HG03457 (cell line): ENCODE measurements at regions not wholly inside any gene's neighbourhood (a gene's known extent, or its start where the extent isn't known, plus 50 kb on each side); places are given as distances from the start of the nearest gene placed in this dataset.

ENCODE experiments used
- ATAC-seq: cut with Tn5 transposase; IDR thresholded peaks from one replicate; pipeline ENCODE4 v1.9.1; 2021; ENCODE audit warnings: moderate number of reproducible peaks; ENCODE audit not compliant: unreplicated experiment

DNA sequence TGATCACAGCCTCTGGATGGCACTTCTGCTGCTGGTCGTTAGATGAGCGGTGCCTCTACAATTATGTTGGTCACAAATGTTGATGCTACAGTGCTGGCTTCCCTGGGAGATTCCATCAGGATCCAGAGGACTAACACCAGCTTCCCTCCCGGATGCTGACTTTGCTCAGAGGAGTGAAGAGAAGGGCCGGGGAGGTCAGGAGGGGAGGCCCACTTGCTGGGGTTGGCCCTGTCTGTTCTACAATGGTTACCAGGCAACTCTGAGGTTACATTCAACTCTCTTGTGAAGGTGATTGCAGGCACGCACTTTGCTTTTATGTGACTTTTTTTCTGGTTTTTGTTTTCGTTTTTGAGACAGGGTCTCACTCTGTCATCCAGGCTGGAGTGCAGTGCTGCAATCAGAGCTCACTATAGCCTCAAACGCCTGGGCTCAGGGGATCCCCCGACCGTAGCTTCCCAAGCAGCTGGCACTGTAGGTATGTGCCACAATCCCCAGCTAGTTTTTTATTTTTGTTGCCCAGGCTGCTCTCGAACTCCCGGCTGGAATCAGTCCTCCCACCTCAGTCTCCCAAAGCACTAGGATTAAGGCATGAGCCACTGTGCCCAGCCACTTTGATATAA lies 112.5 kb downstream of the ADSS2 start:
- no peak for ATAC-seq

DNA sequence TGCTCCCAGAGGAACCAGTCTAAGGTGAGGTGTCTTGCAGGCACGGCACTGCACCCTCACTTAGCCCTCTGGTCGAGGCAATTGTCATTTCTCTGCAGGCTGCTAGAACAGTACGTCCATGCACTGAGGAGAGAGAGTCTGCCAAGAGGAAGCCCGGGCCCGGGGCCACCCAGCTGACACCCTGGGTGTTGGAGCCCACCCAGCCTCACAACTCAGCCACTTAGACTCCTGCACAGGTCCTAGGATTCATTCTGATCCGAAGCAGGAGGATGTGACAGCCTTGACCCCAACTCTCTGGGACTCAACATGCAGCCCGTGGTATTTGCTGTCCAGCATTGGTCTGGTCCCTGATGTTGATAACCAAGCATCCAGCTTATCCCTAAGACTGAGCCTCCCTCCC lies 111.9 kb downstream of the ADSS2 start:
- ATAC-seq = no peak

DNA sequence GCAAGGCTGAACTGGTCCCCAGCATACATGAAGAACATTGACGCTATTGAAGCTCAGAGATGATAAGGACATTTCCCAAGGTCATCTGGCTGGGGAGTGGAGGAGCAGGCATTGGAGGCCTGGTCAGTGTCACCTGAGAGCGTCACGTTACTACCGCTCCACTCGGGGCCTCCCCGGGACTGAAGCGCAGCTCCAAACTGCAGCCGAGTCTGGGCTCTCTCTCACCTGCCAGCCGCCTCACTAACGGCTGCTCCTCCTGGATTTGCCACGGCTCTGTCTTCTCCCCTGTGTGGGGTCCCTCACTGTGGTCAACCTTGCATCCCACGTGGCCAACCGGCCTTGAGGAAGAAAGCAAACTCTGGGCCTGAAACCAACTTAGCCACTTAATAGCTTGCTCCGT lies 111.3 kb downstream of the ADSS2 start:
- no peak for ATAC-seq

DNA sequence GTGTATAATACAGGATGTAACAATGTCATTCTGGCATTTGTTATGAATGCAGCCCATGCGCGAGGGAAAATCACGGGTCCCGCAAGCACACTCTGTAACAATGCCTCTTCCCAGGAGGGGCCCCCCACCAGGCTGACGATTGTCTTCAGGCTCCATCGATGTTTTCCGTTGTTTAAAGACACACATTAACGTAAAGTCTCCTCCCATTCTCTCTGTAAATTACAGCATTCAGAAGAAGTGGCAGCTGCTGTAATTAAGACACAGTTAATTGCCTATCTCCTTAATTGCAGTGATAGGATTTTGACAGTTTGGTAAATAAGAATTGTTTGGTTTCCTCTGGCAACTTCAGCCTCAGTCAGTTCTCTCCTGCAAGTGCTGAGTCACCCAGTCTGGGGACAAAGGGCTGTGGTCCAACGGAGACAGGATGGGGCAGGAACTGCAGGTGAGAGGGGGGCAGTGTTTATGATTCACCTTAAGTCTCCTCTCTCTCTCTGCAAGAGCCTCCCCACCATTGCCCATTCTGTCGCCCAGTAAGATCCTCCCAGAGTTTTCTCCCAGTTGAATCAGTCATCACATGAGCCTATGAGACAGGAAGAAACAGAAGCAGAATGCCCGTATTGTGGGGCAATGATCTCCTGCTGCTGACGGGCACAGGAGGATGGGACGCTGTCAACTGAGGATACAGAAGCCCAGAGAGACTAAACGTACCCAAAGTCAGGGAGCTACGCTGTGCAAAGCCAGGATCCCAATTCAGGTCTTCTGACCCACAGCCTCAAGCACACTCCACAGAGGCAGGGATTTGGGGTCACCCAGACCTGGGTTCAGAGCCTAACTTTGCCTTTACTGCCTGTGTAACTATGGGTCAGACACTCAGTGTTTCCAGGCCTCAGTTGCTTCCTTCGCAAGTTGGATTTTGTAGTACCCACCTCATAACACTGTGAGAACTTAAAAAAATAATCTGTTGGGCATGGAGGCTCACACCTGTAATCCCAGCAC lies 110.0 kb downstream of the ADSS2 start:
- ATAC-seq = no peak

DNA sequence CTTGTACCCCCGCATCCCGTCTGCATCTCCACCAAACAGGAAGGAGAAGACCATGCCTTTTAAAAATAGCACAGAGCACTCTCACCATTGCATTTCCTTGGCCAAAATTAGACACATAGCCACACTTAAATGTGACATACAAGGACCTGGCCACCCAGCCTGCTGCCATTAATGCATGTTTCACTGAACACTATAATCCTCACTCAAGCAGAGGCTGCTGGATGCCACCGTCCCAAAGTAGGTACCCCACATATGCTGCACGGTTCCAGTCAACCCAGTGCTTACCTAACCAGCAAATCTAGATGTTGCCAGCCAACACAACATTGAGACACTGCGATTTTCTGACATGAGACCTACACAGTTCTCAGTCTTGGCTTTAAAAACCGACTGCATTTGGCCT lies 107.7 kb downstream of the ADSS2 start:
- no peak for ATAC-seq

DNA sequence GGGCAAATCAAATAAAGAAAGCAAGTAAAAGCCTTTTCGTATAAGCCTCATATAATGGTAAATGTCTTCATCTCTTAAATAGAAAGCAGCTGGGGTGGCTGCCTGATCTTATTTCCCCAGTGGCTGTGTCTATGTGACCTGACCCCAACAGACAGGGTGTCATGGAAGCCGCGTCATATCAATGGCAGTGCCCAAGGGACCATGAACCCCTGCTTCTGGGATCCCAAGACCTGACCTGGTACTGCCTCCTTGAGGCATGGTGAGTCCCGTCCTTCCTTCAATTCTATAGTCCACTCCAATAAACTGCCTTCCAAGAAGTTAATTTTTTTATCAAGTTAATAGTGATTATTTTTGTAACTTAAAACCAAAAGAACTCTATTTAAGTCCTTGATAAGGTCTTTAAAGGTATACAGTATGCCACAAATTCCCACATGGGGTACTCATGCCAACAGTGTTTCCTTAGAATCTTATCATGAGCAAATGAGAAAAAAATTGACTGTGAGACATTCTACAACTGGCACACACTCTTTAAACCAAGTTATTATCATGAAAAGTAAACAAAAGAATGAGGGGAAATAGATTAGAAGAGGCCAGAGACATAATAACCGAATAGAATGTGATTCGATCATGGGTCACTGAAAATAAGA lies 104.6 kb downstream of the ADSS2 start:
- ATAC-seq = no peak

DNA sequence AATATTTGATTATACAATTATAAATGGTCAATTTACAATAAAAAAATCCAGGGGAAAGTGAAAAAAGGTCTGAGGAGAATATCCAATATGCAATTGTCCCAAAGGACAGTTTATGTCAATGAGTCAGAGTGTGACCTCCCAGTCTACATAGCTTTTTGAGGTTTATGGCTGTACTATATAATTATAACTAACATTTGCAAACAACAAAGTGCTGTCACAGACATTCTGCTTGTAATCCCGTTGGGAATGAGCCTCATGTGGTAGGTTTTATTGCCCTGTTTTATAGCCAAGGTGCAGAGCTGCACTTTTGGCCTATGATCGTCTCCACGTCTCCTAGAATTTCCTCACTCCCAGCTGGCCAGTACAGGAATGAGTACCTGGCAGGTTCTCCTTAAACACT lies 103.8 kb downstream of the ADSS2 start:
- no peak for ATAC-seq

DNA sequence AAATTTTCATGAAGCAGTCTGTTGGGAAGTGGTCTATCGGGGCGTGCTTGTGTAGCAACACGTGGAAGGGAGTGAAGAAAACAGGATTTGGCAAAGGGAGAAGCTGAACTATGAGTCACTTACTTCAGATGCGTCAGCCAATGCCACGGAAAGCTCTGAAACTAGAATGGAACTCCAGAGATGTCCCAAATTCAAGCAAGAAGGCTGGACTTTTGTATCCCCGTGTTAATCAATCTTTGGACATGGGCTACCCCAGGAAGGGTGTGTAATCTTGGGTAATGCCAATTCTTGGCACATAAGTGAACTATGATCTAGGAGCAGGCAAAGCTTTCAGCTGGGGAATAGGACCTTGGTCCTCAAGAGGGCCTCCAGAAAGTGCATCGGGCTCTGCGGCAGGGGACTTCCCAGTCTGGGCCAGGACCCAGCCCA lies 102.6 kb downstream of the ADSS2 start:
- no peak for ATAC-seq

DNA sequence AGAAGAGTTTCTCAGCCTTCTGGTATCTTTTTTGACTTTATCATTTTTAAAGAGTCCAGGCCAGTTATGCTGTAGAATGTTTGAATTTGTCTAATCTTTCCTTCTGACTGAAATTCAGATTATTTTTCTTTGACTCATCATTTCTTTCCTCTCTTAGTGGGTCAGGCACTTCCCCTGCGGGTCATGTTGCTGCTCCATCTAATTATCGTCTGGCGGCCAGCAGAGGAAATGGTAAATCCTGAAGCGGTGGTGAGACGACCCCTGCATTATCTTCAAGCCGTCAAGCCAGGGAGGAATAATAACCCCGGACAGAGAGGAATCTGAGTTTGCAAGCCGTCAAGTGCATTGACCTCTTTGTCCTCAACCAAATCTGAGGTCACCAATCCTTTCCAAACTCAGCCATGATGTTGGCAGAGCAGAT lies 102.1 kb downstream of the ADSS2 start:
- ATAC-seq = no peak

DNA sequence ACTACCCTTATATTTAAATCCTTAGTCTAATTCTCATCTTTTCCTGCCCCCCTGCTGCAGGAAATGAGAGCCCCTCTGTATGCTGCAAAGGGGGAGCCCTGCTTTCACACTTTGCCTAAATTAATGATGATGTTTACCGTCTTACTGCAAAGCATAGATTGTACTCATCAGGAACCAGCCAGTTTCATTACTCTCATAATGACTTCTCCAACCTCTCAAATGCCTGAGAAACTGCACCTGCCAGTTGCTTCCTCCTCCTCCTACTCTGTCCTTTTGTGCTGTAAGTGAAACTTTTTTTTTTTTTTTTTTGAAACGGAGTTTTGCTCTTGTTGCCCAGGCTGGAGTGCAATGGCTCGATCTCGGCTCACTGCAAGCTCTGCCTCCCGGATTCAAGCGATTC lies 101.7 kb downstream of the ADSS2 start:
- ATAC-seq = peak; percentile 66

DNA sequence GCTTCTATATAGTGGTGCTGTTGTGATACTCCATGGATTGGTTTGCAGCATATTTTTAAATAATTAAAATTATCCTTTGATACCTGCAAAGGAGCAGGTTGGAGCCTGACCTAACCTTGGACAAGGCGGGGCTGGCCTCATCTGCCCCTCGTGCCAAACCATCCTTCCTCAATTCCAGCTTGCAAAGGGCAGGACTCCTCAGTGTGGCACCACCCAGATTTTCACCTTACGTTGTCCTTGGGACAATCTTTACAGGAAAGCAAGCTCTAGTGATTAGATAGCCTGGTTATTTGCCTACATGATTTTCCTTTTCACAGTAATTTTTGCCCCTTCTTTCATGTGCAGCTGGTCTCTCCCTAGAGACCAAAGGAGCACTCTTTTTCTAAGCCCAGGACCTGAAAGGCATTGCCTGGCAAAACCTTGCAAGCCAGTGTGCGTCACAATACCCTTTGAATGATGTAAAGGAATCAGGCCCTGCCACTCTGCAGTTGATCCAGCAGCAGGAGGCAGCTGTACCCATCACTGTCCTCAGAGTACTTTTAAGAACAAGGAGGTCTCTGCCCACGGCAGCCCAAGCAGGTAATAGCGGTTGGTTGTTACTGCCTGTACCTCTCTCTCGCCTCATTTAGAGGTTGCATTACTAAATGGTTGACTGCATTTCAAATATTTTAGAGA lies 99.4 kb downstream of the ADSS2 start:
- no peak for ATAC-seq

DNA sequence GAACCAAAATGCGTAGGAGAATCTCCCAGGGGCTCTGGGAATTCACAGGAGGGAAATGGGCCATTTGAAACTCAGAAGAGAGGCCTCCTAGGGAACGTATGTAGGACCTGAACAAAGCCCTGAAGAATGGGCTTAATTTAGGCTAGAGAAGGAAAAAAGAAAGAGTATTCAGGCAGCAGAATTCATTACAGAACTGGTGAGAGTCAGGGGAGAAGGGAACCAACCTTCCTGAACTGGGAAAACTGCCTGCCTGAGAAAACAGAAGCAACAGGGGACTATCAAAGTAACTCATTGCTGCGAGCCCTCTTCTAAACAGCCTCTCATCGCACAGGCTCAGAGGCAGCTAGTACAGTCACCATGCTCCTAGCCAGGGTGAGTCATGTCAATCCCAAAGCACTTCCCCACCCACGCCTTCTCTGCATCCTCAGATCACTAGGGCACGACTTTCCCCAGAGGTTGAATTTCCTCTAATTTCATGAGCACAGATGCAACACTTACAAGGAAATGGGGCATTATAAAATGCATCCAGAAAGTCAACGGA lies 98.1 kb downstream of the ADSS2 start:
- peak; percentile 69 for ATAC-seq

DNA sequence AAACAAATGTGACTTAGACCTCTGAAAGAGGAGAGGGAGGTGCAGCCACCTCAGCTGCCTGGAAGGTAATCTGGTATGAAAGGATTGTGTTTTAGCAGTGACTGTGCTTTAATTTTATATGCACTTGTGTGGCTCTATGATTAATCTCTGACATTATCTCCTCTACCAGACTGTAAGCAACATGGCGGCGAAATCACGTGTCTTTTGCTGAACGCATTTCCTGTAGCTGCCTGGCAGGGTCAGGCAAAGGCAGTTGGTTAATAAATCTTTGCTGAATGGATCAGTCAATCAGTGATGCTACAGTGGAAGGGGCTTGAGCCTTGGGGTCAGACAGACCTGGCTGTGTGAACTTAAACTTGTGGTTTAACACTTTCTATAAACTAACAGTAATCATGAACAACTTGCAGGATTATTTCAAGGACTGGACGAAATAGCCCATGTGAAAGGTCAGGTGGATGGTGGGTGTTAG lies 96.9 kb downstream of the ADSS2 start:
- ATAC-seq = no peak

DNA sequence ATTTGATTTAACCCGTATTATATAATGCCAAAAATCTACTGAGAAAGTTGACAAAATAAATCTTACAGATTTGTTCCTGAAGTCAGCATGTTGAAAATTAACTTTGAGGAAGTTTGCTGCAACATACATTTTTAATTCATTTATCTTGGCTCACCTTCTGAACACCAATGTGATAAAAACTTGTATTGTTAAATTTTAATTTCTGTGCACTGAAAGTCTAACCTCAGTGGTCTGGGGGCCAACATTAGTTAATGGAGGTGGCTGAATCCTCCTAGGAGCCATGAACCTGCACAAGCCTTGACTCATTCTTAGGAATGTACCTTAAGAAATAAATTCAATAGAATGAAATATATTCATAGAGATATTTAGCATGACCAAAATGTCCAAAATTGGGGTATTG lies 95.3 kb downstream of the ADSS2 start:
- no peak for ATAC-seq
